Mesendoderm (in vitro differentiated cells): ENCODE measurements at regions not wholly inside any gene's neighbourhood (a gene's known extent, or its start where the extent isn't known, plus 50 kb on each side); places are given as distances from the start of the nearest gene placed in this dataset. TPM values are rescaled to one million over a fixed set of nuclear protein-coding genes. Genes with fewer than 3 reads are reported as not detected.

Experiments
- DNase-seq: peaks from one replicate; pipeline ENCODE4 v3.0.0; 2013
- H2AK5ac ChIP-seq: 2 replicates; pipeline ENCODE4 v1.6.1; 2013; ENCODE audit warnings: low read length, inconsistent platforms
- H2BK120ac ChIP-seq: 2 replicates; pipeline ENCODE4 v1.6.1; 2013; ENCODE audit warnings: low read depth, mild to moderate bottlenecking, low read length, moderate library complexity, mixed read lengths
- H2BK15ac ChIP-seq: replicated peaks from 2 replicates; pipeline ENCODE4 v1.6.1; 2013; ENCODE audit warnings: low read depth, mild to moderate bottlenecking, moderate library complexity
- H2BK5ac ChIP-seq: 2 replicates; pipeline ENCODE4 v1.6.1; 2013; ENCODE audit warnings: low read length, inconsistent platforms
- H3K18ac ChIP-seq: 2 replicates; pipeline ENCODE4 v1.6.1; 2013; ENCODE audit warnings: mild to moderate bottlenecking, low read length, mixed read lengths
- H3K23ac ChIP-seq: one replicate; pipeline ENCODE4 v1.6.1; 2013; ENCODE audit warnings: low read length
- H3K27ac ChIP-seq: 2 replicates; pipeline ENCODE4 v1.5.1; 2013; ENCODE audit warnings: low read depth, mild to moderate bottlenecking, inconsistent platforms, low read length, moderate library complexity
- H3K27me3 ChIP-seq: 2 replicates; pipeline ENCODE4 v1.6.1; 2013; ENCODE audit warnings: low read length, control low read depth, mild to moderate bottlenecking, inconsistent platforms; ENCODE audit not compliant: insufficient read depth, poor library complexity
- H3K36me3 ChIP-seq: 2 replicates; pipeline ENCODE4 v1.6.1; 2013; ENCODE audit warnings: low read length, inconsistent platforms; ENCODE audit not compliant: control insufficient read depth, insufficient read depth
- H3K4ac ChIP-seq: one replicate; pipeline ENCODE4 v1.6.1; 2013; ENCODE audit warnings: low read depth, mild to moderate bottlenecking, low read length, moderate library complexity
- H3K4me1 ChIP-seq: 2 replicates; pipeline ENCODE4 v1.6.1; 2013; ENCODE audit warnings: low read depth, low read length, inconsistent platforms; ENCODE audit not compliant: control insufficient read depth
- H3K4me2 ChIP-seq: 2 replicates; pipeline ENCODE4 v1.6.1; 2013; ENCODE audit warnings: low read length
- H3K4me3 ChIP-seq: 2 replicates; pipeline ENCODE4 v1.5.1; 2013; ENCODE audit warnings: mild to moderate bottlenecking, low read length
- H3K56ac ChIP-seq: one replicate; pipeline ENCODE4 v1.6.1; 2013; ENCODE audit warnings: low read length
- H3K79me1 ChIP-seq: 2 replicates; pipeline ENCODE4 v1.6.1; 2013; ENCODE audit warnings: low read length, inconsistent platforms
- H3K79me2 ChIP-seq: 2 replicates; pipeline ENCODE4 v1.6.1; 2013; ENCODE audit warnings: mild to moderate bottlenecking, low read length; ENCODE audit not compliant: control insufficient read depth, insufficient read depth
- H3K9ac ChIP-seq: 2 replicates; pipeline ENCODE4 v1.6.1; 2013; ENCODE audit warnings: low read length, inconsistent platforms
- H4K5ac ChIP-seq: one replicate; pipeline ENCODE4 v1.6.1; 2013; ENCODE audit warnings: low read length
- H4K8ac ChIP-seq: one replicate; pipeline ENCODE4 v1.6.1; 2013; ENCODE audit warnings: low read depth, mild to moderate bottlenecking, control low read depth, low read length, moderate library complexity
- WGBS: extraction: QIAGEN DNeasy Blood & Tissue Kit; methylation state at CpG from one replicate; pipeline ENCODE4 v1.1.7; 2013; ENCODE audit warnings: low lambda C conversion rate, missing lambda C conversion rate; ENCODE audit not compliant: insufficient coverage; ENCODE audit errors: extremely low coverage; 5-methylcytosine and 5-hydroxymethylcytosine counted together
- small RNA-seq: library from polyadenylated mRNA; stranded (forward); fragments of <200 nt; extraction: miRNeasy Mini kit (QIAGEN cat#:217004); gene quantifications from one replicate; pipeline ENCODE3, GENCODE V24; 2013; ENCODE audit not compliant: insufficient read depth

GRCh38 chr4:158458271-158458895 lies 63.3 kb upstream of the RXFP1 start:
- Histone ChIP-seq H2BK5ac (no peak overlapping the region), H4K8ac (no peak overlapping the region), H3K79me1 (no peaks in the 10 kb centered on the region), H3K27ac (no peak overlapping the region), H3K4ac (no peak overlapping the region), H4K5ac (no peak overlapping the region), H3K9ac (no peak overlapping the region), H2BK15ac (no peak overlapping the region), H3K4me2 (no peak overlapping the region), H3K79me2 (no peaks in the 10 kb centered on the region), H3K56ac (no peak overlapping the region), H3K23ac (no peak overlapping the region), H3K36me3 (no peaks in the 10 kb centered on the region), H3K18ac (no peak overlapping the region), H2BK120ac (no peak overlapping the region), H3K27me3 (no peaks in the 10 kb centered on the region), H3K4me3 (no peak overlapping the region), H2AK5ac (no peak overlapping the region), H3K4me1 (no peaks in the 10 kb centered on the region)
- DNase-seq, result no peak
- no CpG with 5 or more reads among the region's 2 CpGs for WGBS

GRCh38 chr4:158459085-158459820 lies 62.4 kb upstream of the RXFP1 start:
- H4K5ac ChIP-seq, result no peak overlapping the region
- H2BK120ac ChIP-seq, result no peak overlapping the region
- H3K4me3 ChIP-seq, result no peak overlapping the region
- no peak overlapping the region for H2BK15ac ChIP-seq
- peak; percentile 18 for DNase-seq
- H3K36me3 ChIP-seq, result no peaks in the 10 kb centered on the region
- H3K23ac ChIP-seq, result no peak overlapping the region
- H3K79me1 ChIP-seq, result no peaks in the 10 kb centered on the region
- no peak overlapping the region for H3K4ac ChIP-seq
- H3K27me3 ChIP-seq, result no peaks in the 10 kb centered on the region
- H3K79me2 ChIP-seq, result no peaks in the 10 kb centered on the region
- no peak overlapping the region for H3K9ac ChIP-seq
- no peak overlapping the region for H3K56ac ChIP-seq
- H3K27ac ChIP-seq, result no peak overlapping the region
- H2AK5ac ChIP-seq, result no peak overlapping the region
- no peak overlapping the region for H3K4me2 ChIP-seq
- H2BK5ac ChIP-seq, result no peak overlapping the region
- H4K8ac ChIP-seq, result no peak overlapping the region
- no peak overlapping the region for H3K18ac ChIP-seq
- H3K4me1 ChIP-seq, result no peaks in the 10 kb centered on the region

DNA sequence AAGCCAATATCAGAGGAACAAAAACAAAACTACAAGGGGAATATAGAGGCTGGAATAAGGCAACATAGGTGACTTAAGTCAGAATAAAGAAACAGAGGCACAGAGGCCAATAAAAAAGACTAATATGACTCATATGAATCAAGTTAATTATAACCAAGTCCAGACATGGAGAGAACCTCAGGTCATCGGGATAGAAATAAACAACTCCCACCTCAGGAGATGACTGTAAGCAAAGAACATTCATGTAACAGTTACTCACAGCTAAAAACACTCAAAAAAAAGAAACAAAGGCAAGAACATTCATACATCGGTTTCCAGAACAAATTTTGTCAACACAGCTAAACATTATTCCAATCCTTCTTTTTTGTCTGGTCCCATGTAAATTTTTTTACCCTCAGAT lies 60.3 kb upstream of the RXFP1 start:
- Histone ChIP-seq H4K5ac (no peak overlapping the region), H2BK5ac (no peak overlapping the region), H3K36me3 (no peaks in the 10 kb centered on the region), H3K9ac (no peak overlapping the region), H3K4ac (no peak overlapping the region), H3K79me1 (no peaks in the 10 kb centered on the region), H3K18ac (no peak overlapping the region), H3K56ac (no peak overlapping the region), H3K4me3 (no peak overlapping the region), H4K8ac (no peak overlapping the region), H3K79me2 (no peaks in the 10 kb centered on the region), H3K4me2 (no peak overlapping the region), H3K4me1 (no peaks in the 10 kb centered on the region), H2BK15ac (no peak overlapping the region), H3K27ac (no peak overlapping the region), H2BK120ac (no peak overlapping the region), H3K23ac (no peak overlapping the region), H2AK5ac (no peak overlapping the region), H3K27me3 (no peaks in the 10 kb centered on the region)
- no CpG with 5 or more reads among the region's 2 CpGs for WGBS
- DNase-seq, result no peak

GRCh38 chr4:158462611-158463010 lies 59.1 kb upstream of the RXFP1 start:
- Histone ChIP-seq H3K4ac (no peak overlapping the region), H3K4me2 (no peak overlapping the region), H4K5ac (no peak overlapping the region), H2BK15ac (no peak overlapping the region), H3K36me3 (no peaks in the 10 kb centered on the region), H3K4me1 (no peaks in the 10 kb centered on the region), H3K79me1 (no peaks in the 10 kb centered on the region), H3K9ac (no peak overlapping the region), H3K79me2 (no peaks in the 10 kb centered on the region), H2BK120ac (no peak overlapping the region), H3K23ac (no peak overlapping the region), H3K56ac (no peak overlapping the region), H3K27ac (no peak overlapping the region), H3K27me3 (no peaks in the 10 kb centered on the region), H2BK5ac (no peak overlapping the region), H3K18ac (no peak overlapping the region), H3K4me3 (no peak overlapping the region), H2AK5ac (no peak overlapping the region), H4K8ac (no peak overlapping the region)
- DNase-seq, result no peak

Small RNA genes in the stretch of these regions (small RNA-seq; reads per million reads assigned to genes)
- gene RNU4-79P, result not detected
